Epithelial cell of proximal tubule (primary cell): ENCODE measurements at regions not wholly inside any gene's neighbourhood (a gene's known extent, or its start where the extent isn't known, plus 50 kb on each side); places are given as distances from the start of the nearest gene placed in this dataset.

ENCODE experiments used
- DNase-seq: peaks from one replicate; pipeline ENCODE4 v3.0.0-alpha.2; 2011; ENCODE audit warnings: low read depth
- H3K4me3 ChIP-seq: 2 replicates; pipeline ENCODE4 v1.5.1; 2011; ENCODE audit warnings: low read depth, mild to moderate bottlenecking, low read length
- CTCF ChIP-seq: conservative IDR thresholded peaks from 2 replicates; pipeline ENCODE4 v1.5.1; 2012; ENCODE audit warnings: low read depth, mild to moderate bottlenecking, low read length

GRCh38 chr3:80366808-80367548 is 599.2 kb upstream of the ROBO1 start:
- TF ChIP-seq CTCF: no peak
- no peak overlapping the region for H3K4me3 ChIP-seq
- DNase-seq: no peak

- DNase-seq: no peak
- no peak for TF ChIP-seq CTCF
- no peak overlapping the region for H3K4me3 ChIP-seq
These were observed 590.0 kb upstream of the ROBO1 start for GRCh38 chr3:80357761-80358160.

- TF ChIP-seq CTCF: no peak
- H3K4me3 ChIP-seq: no peak overlapping the region
- no peak for DNase-seq
These were observed 587.3 kb upstream of the ROBO1 start for GRCh38 chr3:80355144-80355543.

GRCh38 chr3:80351201-80351600 is 583.4 kb upstream of the ROBO1 start:
- TF ChIP-seq CTCF: no peak
- DNase-seq: no peak
- H3K4me3 ChIP-seq: no peak overlapping the region

GRCh38 chr3:80350771-80351170 is 583.0 kb upstream of the ROBO1 start:
- DNase-seq: no peak
- no peak overlapping the region for H3K4me3 ChIP-seq
- TF ChIP-seq CTCF: no peak

- no peak overlapping the region for H3K4me3 ChIP-seq
- DNase-seq: no peak
- no peak for TF ChIP-seq CTCF
These were observed 570.6 kb upstream of the ROBO1 start for GRCh38 chr3:80338366-80338765.

- H3K4me3 ChIP-seq: no peak overlapping the region
- no peak for DNase-seq
- TF ChIP-seq CTCF: no peak
These were observed 566.7 kb upstream of the ROBO1 start for GRCh38 chr3:80334534-80334933.
